HCT116 (cell line): ENCODE measurements at regions not wholly inside any gene's neighbourhood (a gene's known extent, or its start where the extent isn't known, plus 50 kb on each side); places are given as distances from the start of the nearest gene placed in this dataset.

Experiments used
- ATAC-seq: fragments of 200-7000 bp; cut with Tn5 transposase; 2 replicates; pipeline ENCODE4 v1.9.1; 2020; ENCODE audit warnings: mild to moderate bottlenecking, moderate library complexity
- BruUV-seq: library from RNA; stranded (reverse); fragments of 400-500 nt; replicated peaks from 2 replicates; lab custom pipeline; 2021; lab: Mats Ljungman, UMichigan
- CTCF ChIA-PET: fragments of 300-600 bp; sonication (Branson Sonifier 250); formaldehyde crosslinking; loops from one replicate; lab custom pipeline; 2021; ENCODE audit warnings: antibody characterized with exemption; lab: Charles Lee
- POLR2A ChIA-PET: fragments of 300-600, 350-600 bp; sonication (Branson Sonifier 250); formaldehyde crosslinking; loops from one replicate; lab custom pipeline; 2021; ENCODE audit warnings: antibody characterized with exemption; lab: Charles Lee
- RAD21 ChIA-PET, 2 experiments: fragments of 300-600 bp; sonication (Branson Sonifier 250); formaldehyde crosslinking; loops; one replicate each; lab custom pipeline; 2023; ENCODE audit warnings: low total read pairs in 2 of 2; ENCODE audit not compliant: uncharacterized antibody in 2 of 2, unreplicated experiment in 2 of 2, low non-redundant PET in 1 of 2; lab: Charles Lee
- DNase-seq: peaks from one replicate; pipeline ENCODE4 v3.0.0-alpha.2; 2010; ENCODE audit warnings: low read depth, low spot score
- H2AFZ ChIP-seq: fragments of 200-600 bp; shearing (Covaris generic), sonication (generic); 2 replicates; pipeline ENCODE4 v1.6.1; 2017; ENCODE audit warnings: low read depth, mixed run types, mixed read lengths, antibody characterized with exemption, low read length; ENCODE audit not compliant: poor library complexity, severe bottlenecking
- H3K27ac ChIP-seq: 2 replicates; pipeline ENCODE4 v1.5.1; 2012; ENCODE audit warnings: low read depth, low read length
- H3K27me3 ChIP-seq: fragments of 200-600 bp; sonication (generic); 2 replicates; pipeline ENCODE4 v1.6.1; 2016; ENCODE audit warnings: mixed run types, low read length, mixed read lengths; ENCODE audit not compliant: insufficient read depth
- H3K36me3 ChIP-seq, 2 experiments: fragments of 200-500 bp in 1 of 2; fragments of 200-600 bp in 1 of 2; sonication (Bioruptor generic) in 1 of 2; sonication (generic) in 1 of 2; 2 replicates each; pipeline versions ENCODE4 v1.5.1 to v1.6.1; 2014 to 2016; ENCODE audit warnings: low read length in 2 of 2, inconsistent platforms in 1 of 2, mixed read lengths in 1 of 2, mixed run types in 1 of 2; ENCODE audit not compliant: insufficient read depth in 2 of 2, control insufficient read depth in 1 of 2
- H3K4me1 ChIP-seq, 2 experiments: fragments of 200-600 bp in 1 of 2; sonication (generic) in 1 of 2; 2 replicates each; pipeline versions ENCODE4 v1.5.1 to v1.6.1; 2012 to 2017; ENCODE audit warnings: low read length in 2 of 2, inconsistent platforms in 1 of 2, mild to moderate bottlenecking in 1 of 2, mixed read lengths in 1 of 2, mixed run types in 1 of 2, moderate library complexity in 1 of 2; ENCODE audit not compliant: insufficient read depth in 2 of 2, control insufficient read depth in 1 of 2
- H3K4me2 ChIP-seq: fragments of 200-600 bp; sonication (generic); 2 replicates; pipeline ENCODE4 v1.6.1; 2017; ENCODE audit warnings: mixed run types, low read length, mixed read lengths
- H3K4me3 ChIP-seq, 2 experiments: fragments of 200-600 bp in 1 of 2; sonication (generic) in 1 of 2; replicated peaks in 1 of 2; 2 replicates each; pipeline ENCODE4 v1.5.1; 2011 to 2016; ENCODE audit warnings: low read length in 2 of 2, control low read depth in 1 of 2, low read depth in 1 of 2, mild to moderate bottlenecking in 1 of 2, mixed read lengths in 1 of 2, mixed run types in 1 of 2
- H3K79me2 ChIP-seq: fragments of 200-600 bp; sonication (generic); 2 replicates; pipeline ENCODE4 v1.6.1; 2017; ENCODE audit warnings: mild to moderate bottlenecking, mixed run types, low read length, moderate library complexity, mixed read lengths; ENCODE audit not compliant: insufficient read depth
- H3K9ac ChIP-seq: fragments of 200-600 bp; sonication (generic); 2 replicates; pipeline ENCODE4 v1.6.1; 2016; ENCODE audit warnings: low read length, mixed read lengths
- H3K9me2 ChIP-seq: fragments of 200-600 bp; sonication (generic), shearing (Covaris generic); 2 replicates; pipeline ENCODE4 v1.6.1; 2017; ENCODE audit warnings: mixed run types, mild to moderate bottlenecking, moderate library complexity; ENCODE audit not compliant: insufficient read depth
- H3K9me3 ChIP-seq, 2 experiments: fragments of 200-500 bp in 1 of 2; fragments of 200-600 bp in 1 of 2; sonication (Bioruptor generic) in 1 of 2; sonication (generic) in 1 of 2; 2 replicates each; pipeline ENCODE4 v1.6.1; 2014 to 2017; ENCODE audit warnings: low read length in 2 of 2, mixed read lengths in 2 of 2, inconsistent platforms in 1 of 2, low read depth in 1 of 2, mild to moderate bottlenecking in 1 of 2, mixed run types in 1 of 2, moderate library complexity in 1 of 2; ENCODE audit not compliant: control insufficient read depth in 1 of 2, insufficient read depth in 1 of 2
- H4K20me1 ChIP-seq: fragments of 200-600 bp; sonication (generic), shearing (Covaris generic); 2 replicates; pipeline ENCODE4 v1.6.1; 2017; ENCODE audit warnings: mixed run types, mild to moderate bottlenecking, moderate library complexity; ENCODE audit not compliant: insufficient read depth
- ATF3 ChIP-seq: IDR thresholded peaks from 2 replicates; pipeline ENCODE4 v1.6.1; 2012
- CEBPB ChIP-seq: IDR thresholded peaks from 2 replicates; pipeline ENCODE4 v1.6.1; 2012; ENCODE audit warnings: low read depth
- CTCF ChIP-seq, 3 experiments: fragments of 200-600 bp in 1 of 3; sonication (generic) in 1 of 3; IDR thresholded peaks in 2 of 3; conservative IDR thresholded peaks in 1 of 3; 2 replicates each; pipeline ENCODE4 v1.5.1; 2012 to 2017; ENCODE audit warnings: low read depth in 2 of 3, low read length in 2 of 3, antibody characterized with exemption in 1 of 3, borderline replicate concordance in 1 of 3, control low read depth in 1 of 3, mild to moderate bottlenecking in 1 of 3, mixed read lengths in 1 of 3, mixed run types in 1 of 3, moderate library complexity in 1 of 3; ENCODE audit not compliant: insufficient read depth in 1 of 3
- EGR1 ChIP-seq: IDR thresholded peaks from 2 replicates; pipeline ENCODE4 v1.6.1; 2012; ENCODE audit warnings: low read depth
- ELF1 ChIP-seq: IDR thresholded peaks from 2 replicates; pipeline ENCODE4 v1.6.1; 2012; ENCODE audit warnings: low read depth, borderline replicate concordance
- EZH2 ChIP-seq: fragments of 200-600 bp; sonication (generic); IDR thresholded peaks from 2 replicates; pipeline ENCODE4 v1.6.1; 2017; ENCODE audit warnings: antibody characterized with exemption, mixed run types
- EZH2phosphoT487 ChIP-seq: fragments of 200-600 bp; IDR thresholded peaks from 2 replicates; pipeline ENCODE4 v1.6.1; 2018; ENCODE audit warnings: antibody characterized with exemption, borderline replicate concordance
- JUND ChIP-seq: IDR thresholded peaks from 2 replicates; pipeline ENCODE4 v1.6.1; 2012
- MAX ChIP-seq: IDR thresholded peaks from 2 replicates; pipeline ENCODE4 v1.6.1; 2012
- POLR2A ChIP-seq: IDR thresholded peaks from 2 replicates; pipeline ENCODE4 v1.7.0; 2011; ENCODE audit warnings: borderline replicate concordance; ENCODE audit not compliant: insufficient read depth, insufficient read length; ENCODE audit errors: extremely low read depth
- POLR2AphosphoS5 ChIP-seq: IDR thresholded peaks from 2 replicates; pipeline ENCODE4 v1.6.1; 2011; ENCODE audit warnings: mild to moderate bottlenecking, low read depth, low read length, moderate library complexity
- REST ChIP-seq: IDR thresholded peaks from 2 replicates; pipeline ENCODE4 v1.6.1; 2012; ENCODE audit warnings: low read depth
- SIN3A ChIP-seq: IDR thresholded peaks from 2 replicates; pipeline ENCODE4 v1.6.1; 2012; ENCODE audit warnings: low read depth
- SP1 ChIP-seq: IDR thresholded peaks from 2 replicates; pipeline ENCODE4 v1.6.1; 2012; ENCODE audit warnings: low read depth
- SRF ChIP-seq: IDR thresholded peaks from 2 replicates; pipeline ENCODE4 v1.6.1; 2012; ENCODE audit warnings: low read depth
- TCF7L2 ChIP-seq: IDR thresholded peaks from 2 replicates; pipeline ENCODE4 v1.7.0; 2011; ENCODE audit warnings: borderline replicate concordance, inconsistent platforms; ENCODE audit not compliant: insufficient read depth, insufficient read length; ENCODE audit errors: extremely low read depth
- YY1 ChIP-seq: IDR thresholded peaks from 2 replicates; pipeline ENCODE4 v1.6.1; 2011; ENCODE audit warnings: low read length, low read depth, moderate library complexity, mild to moderate bottlenecking; ENCODE audit not compliant: insufficient replicate concordance; ENCODE audit errors: extremely low read depth
- ZBTB33 ChIP-seq: IDR thresholded peaks from 2 replicates; pipeline ENCODE4 v1.6.1; 2011; ENCODE audit warnings: mild to moderate bottlenecking, low read length, moderate library complexity; ENCODE audit not compliant: insufficient replicate concordance; ENCODE audit errors: extremely low read depth
- ZNF274 ChIP-seq: fragments of 200-500 bp; sonication (Bioruptor generic); IDR thresholded peaks from 2 replicates; pipeline ENCODE4 v1.6.1; 2014; ENCODE audit warnings: mild to moderate bottlenecking, low read depth, low read length, inconsistent platforms
- intact Hi-C: fragments of 100-400 bp; cut with micrococcal nuclease; formaldehyde crosslinking; loops from 2 replicates; pipeline ENCODE4 v1.10.0; 2022

GRCh38 chr4:14539246-14539645, 463.0 kb upstream of the CPEB2 start:
- H3K27ac ChIP-seq = no peak overlapping the region
- ATAC-seq = no peak
- peaks cover 0 to 4% of the 10 kb centered on the region in 2 experiments; a peak in 2 of 4 replicates for H3K9me3 ChIP-seq
- BruUV-seq = no TSS peak
- no peaks in the 10 kb centered on the region for H3K79me2 ChIP-seq
- intact Hi-C loops = no loop called here
- TF ChIP-seq ELF1 (no peak), EZH2 (no peak), MAX (no peak), POLR2AphosphoS5 (no peak), SIN3A (no peak), POLR2A (no peak), ATF3 (no peak), CTCF (IDR thresholded peaks at IDR 0.05 in 2 of 3, conservative IDR thresholded peaks at IDR 0.05 in 1 of 3; ENCODE audit: borderline replicate concordance in 1 of 3, insufficient read depth in 1 of 3, low read depth in 2 of 3, low read length in 2 of 3) (no peak), ZNF274 (no peak), EGR1 (no peak), REST (no peak), SP1 (no peak), CEBPB (no peak), YY1 (no peak), SRF (no peak), JUND (no peak), TCF7L2 (no peak), EZH2phosphoT487 (no peak), ZBTB33 (no peak)
- H4K20me1 ChIP-seq = no peaks in the 10 kb centered on the region
- no peaks in the 10 kb centered on the region for H3K36me3 ChIP-seq
- POLR2A ChIA-PET = no interaction called here
- no peak overlapping the region for H3K9ac ChIP-seq
- no peak overlapping the region for H3K4me3 ChIP-seq
- no peaks in the 10 kb centered on the region for H3K9me2 ChIP-seq
- no peak for DNase-seq
- H3K27me3 ChIP-seq = no peaks in the 10 kb centered on the region
- H3K4me2 ChIP-seq = no peak overlapping the region
- H2AFZ ChIP-seq = no peak overlapping the region
- CTCF ChIA-PET = no interaction called here
- H3K4me1 ChIP-seq = no peaks in the 10 kb centered on the region
- RAD21 ChIA-PET = no interaction called here
